ENCODE measurements at regions not wholly inside any gene's neighbourhood (a gene's known extent, or its start where the extent isn't known, plus 50 kb on each side); places are given as distances from the start of the nearest gene placed in this dataset.

DNA sequence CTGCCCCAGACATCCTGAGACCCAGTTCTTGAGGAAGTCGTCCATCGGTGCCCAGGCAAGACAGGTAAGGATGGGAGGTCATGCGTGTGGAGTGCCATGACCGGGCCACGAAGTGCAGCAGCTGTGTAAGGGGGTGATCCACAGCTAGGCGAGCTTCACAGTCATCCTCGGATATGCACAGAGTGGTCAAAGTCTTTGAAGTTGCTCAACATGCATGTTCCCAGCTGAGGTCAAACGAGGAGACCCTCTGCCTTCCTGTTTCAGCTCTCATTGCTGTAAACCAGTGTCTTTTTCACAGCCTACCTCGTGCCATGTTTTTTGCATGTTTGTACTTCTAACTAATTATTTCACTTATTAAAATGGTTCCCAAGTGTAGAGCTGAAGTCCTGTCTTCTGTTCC is 109.9 kb upstream of the TBL1X start:
- TF ChIP-seq, protein P1, sequence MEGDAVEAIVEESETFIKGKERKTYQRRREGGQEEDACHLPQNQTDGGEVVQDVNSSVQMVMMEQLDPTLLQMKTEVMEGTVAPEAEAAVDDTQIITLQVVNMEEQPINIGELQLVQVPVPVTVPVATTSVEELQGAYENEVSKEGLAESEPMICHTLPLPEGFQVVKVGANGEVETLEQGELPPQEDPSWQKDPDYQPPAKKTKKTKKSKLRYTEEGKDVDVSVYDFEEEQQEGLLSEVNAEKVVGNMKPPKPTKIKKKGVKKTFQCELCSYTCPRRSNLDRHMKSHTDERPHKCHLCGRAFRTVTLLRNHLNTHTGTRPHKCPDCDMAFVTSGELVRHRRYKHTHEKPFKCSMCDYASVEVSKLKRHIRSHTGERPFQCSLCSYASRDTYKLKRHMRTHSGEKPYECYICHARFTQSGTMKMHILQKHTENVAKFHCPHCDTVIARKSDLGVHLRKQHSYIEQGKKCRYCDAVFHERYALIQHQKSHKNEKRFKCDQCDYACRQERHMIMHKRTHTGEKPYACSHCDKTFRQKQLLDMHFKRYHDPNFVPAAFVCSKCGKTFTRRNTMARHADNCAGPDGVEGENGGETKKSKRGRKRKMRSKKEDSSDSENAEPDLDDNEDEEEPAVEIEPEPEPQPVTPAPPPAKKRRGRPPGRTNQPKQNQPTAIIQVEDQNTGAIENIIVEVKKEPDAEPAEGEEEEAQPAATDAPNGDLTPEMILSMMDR (IDR thresholded peaks at IDR 0.05): no peak
- TF ChIP-seq POLR2A (IDR thresholded peaks at IDR 0.05): no peak
